H1 (cell line): ENCODE measurements at regions not wholly inside any gene's neighbourhood (a gene's known extent, or its start where the extent isn't known, plus 50 kb on each side); places are given as distances from the start of the nearest gene placed in this dataset.

Source experiments
- CTCF ChIA-PET: fragments of 300-600 bp; sonication (Branson Sonifier 250); formaldehyde crosslinking; loops from one replicate; lab custom pipeline; 2021; ENCODE audit not compliant: partially characterized antibody; lab: Charles Lee
- POLR2A ChIA-PET: fragments of 300-600 bp; sonication (Branson Sonifier 250); formaldehyde crosslinking; loops from one replicate; lab custom pipeline; 2021; ENCODE audit warnings: inconsistent platforms; ENCODE audit not compliant: partially characterized antibody; lab: Charles Lee
- DNase-seq, 2 experiments: peaks; one replicate each; pipeline versions ENCODE4 v3.0.0 to v3.0.0-alpha.2; 2010 to 2022; ENCODE audit warnings: low spot score in 2 of 2, low read depth in 1 of 2, mixed read lengths in 1 of 2
- FAIRE-seq: peaks from 2 replicates; lab custom pipeline; 2011; peaks lifted over from hg19 to GRCh38; lab: Jason Lieb, UNC
- H2AFZ ChIP-seq: 2 replicates; pipeline ENCODE4 v1.8.1; 2012; ENCODE audit warnings: low read length, inconsistent platforms
- H2AK5ac ChIP-seq: 2 replicates; pipeline ENCODE4 v1.6.1; 2013; ENCODE audit warnings: low read depth, low read length
- H2BK120ac ChIP-seq: replicated peaks from 2 replicates; pipeline ENCODE3; 2013; ENCODE audit warnings: low read depth, low read length, inconsistent platforms
- H2BK12ac ChIP-seq: 2 replicates; pipeline ENCODE4 v1.6.1; 2013; ENCODE audit warnings: low read depth, low read length
- H2BK15ac ChIP-seq: 2 replicates; pipeline ENCODE4 v1.6.1; 2013; ENCODE audit warnings: low read length
- H2BK20ac ChIP-seq: 2 replicates; pipeline ENCODE4 v1.6.1; 2013; ENCODE audit warnings: low read length
- H2BK5ac ChIP-seq: 2 replicates; pipeline ENCODE4 v1.6.1; 2013; ENCODE audit warnings: low read depth, low read length
- H3K14ac ChIP-seq: 2 replicates; pipeline ENCODE4 v1.6.1; 2013; ENCODE audit warnings: inconsistent platforms; ENCODE audit not compliant: insufficient read length
- H3K18ac ChIP-seq: 2 replicates; pipeline ENCODE4 v1.6.1; 2013; ENCODE audit warnings: low read length; ENCODE audit errors: extremely low read depth
- H3K23ac ChIP-seq: 2 replicates; pipeline ENCODE4 v1.6.1; 2013; ENCODE audit warnings: inconsistent platforms; ENCODE audit not compliant: insufficient read length
- H3K23me2 ChIP-seq: 2 replicates; pipeline ENCODE4 v1.6.1; 2013; ENCODE audit warnings: low read depth, low read length
- H3K27ac ChIP-seq: 2 replicates; pipeline ENCODE4 v1.6.1; 2011; ENCODE audit warnings: low read depth, low read length, inconsistent platforms
- H3K27me3 ChIP-seq, 4 experiments: replicated peaks in 1 of 4; 1 replicate in 1 of 4; 2 replicates in 3 of 4; pipeline versions ENCODE4 v1.6.1 to v1.8.1; 2011 to 2013; ENCODE audit warnings: low read length in 3 of 4, mild to moderate bottlenecking in 3 of 4, inconsistent platforms in 2 of 4, mixed read lengths in 2 of 4, moderate library complexity in 1 of 4; ENCODE audit not compliant: control insufficient read depth in 3 of 4, insufficient read depth in 3 of 4; ENCODE audit errors: extremely low read depth in 1 of 4
- H3K36me3 ChIP-seq, 4 experiments: 2 replicates each; pipeline versions ENCODE4 v1.6.1 to v1.8.1; 2011 to 2013; ENCODE audit warnings: mild to moderate bottlenecking in 4 of 4, low read length in 3 of 4, moderate library complexity in 2 of 4, control low read depth in 1 of 4, inconsistent platforms in 1 of 4; ENCODE audit not compliant: insufficient read depth in 4 of 4, control insufficient read depth in 2 of 4
- H3K4ac ChIP-seq: replicated peaks from 2 replicates; pipeline ENCODE3; 2013; ENCODE audit warnings: low read length, low read depth, mixed read lengths, inconsistent platforms; ENCODE audit not compliant: insufficient read length
- H3K4me1 ChIP-seq, 4 experiments: replicated peaks in 1 of 4; 1 replicate in 1 of 4; 2 replicates in 3 of 4; pipeline versions ENCODE4 v1.6.1 to v1.8.1; 2011 to 2013; ENCODE audit warnings: low read length in 3 of 4, inconsistent platforms in 2 of 4, mixed read lengths in 1 of 4; ENCODE audit not compliant: insufficient read depth in 4 of 4, control insufficient read depth in 3 of 4
- H3K4me2 ChIP-seq, 2 experiments: 2 replicates each; pipeline versions ENCODE4 v1.6.1 to v1.8.1; 2011 to 2013; ENCODE audit warnings: low read depth in 2 of 2, low read length in 2 of 2, control low read depth in 1 of 2, inconsistent platforms in 1 of 2, mild to moderate bottlenecking in 1 of 2; ENCODE audit not compliant: insufficient read depth in 1 of 2
- H3K4me3 ChIP-seq, 4 experiments: fragments of 200-600, 300-600 bp in 1 of 4; sonication (generic), shearing (Covaris generic), sonication (Bioruptor Twin) in 1 of 4; 2 replicates each; pipeline versions ENCODE4 v1.5.1 to v1.8.1; 2011 to 2016; ENCODE audit warnings: low read length in 4 of 4, low read depth in 3 of 4, control low read depth in 2 of 4, inconsistent platforms in 2 of 4, mild to moderate bottlenecking in 2 of 4, mixed read lengths in 1 of 4, moderate library complexity in 1 of 4; ENCODE audit not compliant: insufficient read depth in 2 of 4; ENCODE audit errors: extremely low read depth in 1 of 4
- H3K56ac ChIP-seq: replicated peaks from 2 replicates; pipeline ENCODE3; 2013; ENCODE audit warnings: low read depth, mild to moderate bottlenecking, mixed read lengths, low read length, inconsistent platforms; ENCODE audit not compliant: insufficient read length
- H3K79me1 ChIP-seq: 2 replicates; pipeline ENCODE4 v1.6.1; 2013; ENCODE audit warnings: low read depth, low read length, control low read depth
- H3K79me2 ChIP-seq, 2 experiments: 2 replicates each; pipeline versions ENCODE4 v1.6.1 to v1.8.1; 2012 to 2013; ENCODE audit warnings: low read length in 2 of 2, mild to moderate bottlenecking in 2 of 2, inconsistent platforms in 1 of 2; ENCODE audit not compliant: insufficient read depth in 2 of 2, control insufficient read depth in 1 of 2
- H3K9ac ChIP-seq, 4 experiments: replicated peaks in 1 of 4; 1 replicate in 1 of 4; 2 replicates in 3 of 4; pipeline versions ENCODE4 v1.6.1 to v1.8.1; 2011 to 2013; ENCODE audit warnings: low read depth in 3 of 4, low read length in 3 of 4, control low read depth in 2 of 4, mild to moderate bottlenecking in 2 of 4, moderate library complexity in 2 of 4, inconsistent platforms in 1 of 4; ENCODE audit errors: extremely low read depth in 1 of 4
- H3K9me3 ChIP-seq, 2 experiments: 2 replicates each; pipeline versions ENCODE4 v1.6.1 to v1.8.1; 2012 to 2013; ENCODE audit warnings: mild to moderate bottlenecking in 2 of 2, moderate library complexity in 2 of 2, control low read depth in 1 of 2, inconsistent platforms in 1 of 2, low read depth in 1 of 2, low read length in 1 of 2, mixed read lengths in 1 of 2; ENCODE audit not compliant: insufficient read depth in 2 of 2
- H4K20me1 ChIP-seq, 2 experiments: replicated peaks in 1 of 2; 2 replicates each; pipeline versions ENCODE3 to v1.8.1; 2011 to 2013; ENCODE audit warnings: inconsistent platforms in 2 of 2, low read length in 2 of 2, mild to moderate bottlenecking in 1 of 2; ENCODE audit not compliant: insufficient read depth in 2 of 2, control insufficient read depth in 1 of 2
- H4K5ac ChIP-seq: 2 replicates; pipeline ENCODE4 v1.6.1; 2013; ENCODE audit warnings: low read length, low read depth, mixed read lengths, inconsistent platforms; ENCODE audit not compliant: insufficient read length
- H4K8ac ChIP-seq: 2 replicates; pipeline ENCODE4 v1.8.0; 2013; ENCODE audit warnings: mild to moderate bottlenecking, moderate library complexity, low read length, inconsistent platforms; ENCODE audit not compliant: insufficient read depth; ENCODE audit errors: extremely low read depth
- H4K91ac ChIP-seq: replicated peaks from 2 replicates; pipeline ENCODE3; 2013; ENCODE audit warnings: low read length, mixed read lengths, inconsistent platforms; ENCODE audit not compliant: insufficient read length
- ASH2L ChIP-seq: fragments of 200-600, 300-600 bp; sonication (generic); IDR thresholded peaks from one replicate; pipeline ENCODE4 v1.7.1; 2017; ENCODE audit warnings: low read length
- GABPA ChIP-seq: IDR thresholded peaks from 2 replicates; pipeline ENCODE4 v1.6.1; 2011; ENCODE audit warnings: mild to moderate bottlenecking, low read length, moderate library complexity, borderline replicate concordance; ENCODE audit not compliant: insufficient read depth
- GTF2F1 ChIP-seq: IDR thresholded peaks from 2 replicates; pipeline ENCODE4 v1.6.1; 2012; ENCODE audit warnings: low read depth, low read length, improper control_type of control experiment, borderline replicate concordance
- KDM4A ChIP-seq: IDR thresholded peaks from one replicate; pipeline ENCODE4 v1.7.1; 2012; ENCODE audit warnings: low read depth, mild to moderate bottlenecking, moderate library complexity, low read length, inconsistent platforms; ENCODE audit not compliant: severe bottlenecking
- POLR2AphosphoS5 ChIP-seq: IDR thresholded peaks from 2 replicates; pipeline ENCODE4 v1.6.1; 2011; ENCODE audit warnings: low read depth, low read length
- POU5F1 ChIP-seq: IDR thresholded peaks from 2 replicates; pipeline ENCODE4 v1.6.1; 2011; ENCODE audit warnings: low read depth, mild to moderate bottlenecking, low read length, moderate library complexity
- RFX5 ChIP-seq: IDR thresholded peaks from 2 replicates; pipeline ENCODE4 v1.6.1; 2011; ENCODE audit warnings: low read depth, low read length, improper control_type of control experiment, borderline replicate concordance
- SAP30 ChIP-seq: fragments of 300-600 bp; sonication (generic); IDR thresholded peaks from 2 replicates; pipeline ENCODE4 v1.7.1; 2012; ENCODE audit warnings: low read length, moderate library complexity, mild to moderate bottlenecking, inconsistent platforms; ENCODE audit not compliant: insufficient read depth, insufficient replicate concordance
- SIRT6 ChIP-seq: IDR thresholded peaks from one replicate; pipeline ENCODE4 v1.7.1; 2012; ENCODE audit warnings: low read length, inconsistent platforms
- TCF12 ChIP-seq: IDR thresholded peaks from 2 replicates; pipeline ENCODE4 v1.6.1; 2011; ENCODE audit warnings: low read depth, mild to moderate bottlenecking, low read length
- TEAD4 ChIP-seq: IDR thresholded peaks from 2 replicates; pipeline ENCODE4 v1.6.1; 2012; ENCODE audit warnings: low read depth, low read length, inconsistent platforms, mixed read lengths
- ZNF274 ChIP-seq: IDR thresholded peaks from 2 replicates; pipeline ENCODE4 v1.7.0; 2012; ENCODE audit warnings: low read length, borderline replicate concordance; ENCODE audit errors: extremely low read depth
- WGBS, 2 experiments: shearing (Covaris generic) in 1 of 2; methylation state at CpG; one replicate each; pipeline versions ENCODE4 v1.1.6 to v1.1.7; 2013 to 2015; ENCODE audit warnings: low lambda C conversion rate in 2 of 2, mixed read lengths in 2 of 2, inconsistent platforms in 1 of 2, low coverage in 1 of 2, missing lambda C conversion rate in 1 of 2; ENCODE audit not compliant: insufficient replicate concordance in 2 of 2, insufficient coverage in 1 of 2, insufficient read length in 1 of 2; ENCODE audit errors: extremely low coverage in 1 of 2, missing lambda C conversion rate in 1 of 2; 5-methylcytosine and 5-hydroxymethylcytosine counted together

DNA sequence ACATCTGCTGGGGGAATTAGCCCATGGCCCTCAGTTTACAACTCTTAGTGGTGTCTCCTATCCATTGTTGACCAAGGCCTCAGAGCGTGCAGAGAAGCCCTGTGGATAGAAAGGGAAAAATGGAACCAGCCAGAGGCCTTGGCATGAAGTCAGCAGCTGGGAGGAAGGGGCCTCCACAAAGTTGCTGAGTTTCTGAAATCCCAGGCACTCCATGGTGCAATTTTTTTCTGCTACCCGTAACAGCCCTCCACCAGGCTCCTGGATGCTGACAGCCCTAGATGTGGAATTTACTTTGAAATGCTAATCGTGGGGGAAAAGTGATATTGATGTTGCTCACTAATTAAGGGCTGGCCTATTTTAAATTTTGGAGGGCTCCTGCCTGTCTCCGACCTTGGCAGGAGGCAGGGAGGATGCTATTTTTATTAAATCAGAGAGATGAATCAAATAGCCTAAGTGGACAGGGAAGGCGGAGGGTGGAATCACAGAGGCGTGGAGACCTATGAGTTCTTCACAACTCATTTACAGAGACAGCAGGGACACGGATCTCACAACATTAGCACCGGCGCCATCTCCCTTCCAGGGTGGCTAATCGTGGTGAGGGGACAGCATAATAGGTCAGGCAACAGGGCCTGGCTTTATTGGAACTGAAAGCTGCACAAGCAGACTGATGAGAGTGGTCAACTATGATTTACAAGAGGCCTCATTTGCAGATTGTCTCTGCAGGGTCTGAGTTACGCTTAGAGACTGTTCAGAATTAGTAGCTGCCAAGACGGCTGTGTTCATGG lies 99.8 kb upstream of the WSCD2 start:
- no peak for DNase-seq
- Histone ChIP-seq H2BK12ac (no peak overlapping the region), H4K91ac (no peak overlapping the region), H3K14ac (no peak overlapping the region), H3K23me2 (no peaks in the 10 kb centered on the region), H2AK5ac (no peak overlapping the region), H2BK120ac (no peak overlapping the region), H3K4me3 (no peak overlapping the region), H3K9me3 (no peaks in the 10 kb centered on the region), H3K23ac (no peak overlapping the region), H3K56ac (no peak overlapping the region), H3K4me1 (peaks cover 0 to 9% (median 4%) of the 10 kb centered on the region in 4 experiments; a peak in 4 of 7 replicates), H4K5ac (no peak overlapping the region), H4K8ac (no peak overlapping the region), H2BK15ac (no peak overlapping the region), H3K36me3 (no peaks in the 10 kb centered on the region), H3K79me2 (no peaks in the 10 kb centered on the region), H3K9ac (no peak overlapping the region), H2BK20ac (no peak overlapping the region), H3K27ac (no peak overlapping the region), H2AFZ (no peak overlapping the region), H4K20me1 (no peaks in the 10 kb centered on the region), H3K4ac (no peak overlapping the region), H3K79me1 (no peaks in the 10 kb centered on the region), H3K4me2 (no peak overlapping the region), H3K18ac (no peak overlapping the region), H3K27me3 (peaks cover 0 to 12% (median 4%) of the 10 kb centered on the region in 4 experiments; a peak in 4 of 7 replicates), H2BK5ac (no peak overlapping the region)
- CTCF ChIA-PET: interaction anchor here (0.7 to 1.5 kb wide), 4 partner anchors 9 to 39 kb away, joined by 3 read pairs; no protein-coding TSS in a partner anchor
- POLR2A ChIA-PET: interaction anchor here (0.5 kb wide), 1 partner anchor 22 kb away, joined by 4 read pairs; no protein-coding TSS in a partner anchor
- 81% methylated on average over 12 of the region's 12 CpGs; no CpG with 5 or more reads in 1 of the 2 experiments for WGBS, 2 experiments
- TF ChIP-seq TCF12: no peak
- TF ChIP-seq RFX5: no peak
- TF ChIP-seq GABPA: no peak
- TF ChIP-seq SAP30: no peak
- no peak for TF ChIP-seq ZNF274
- no peak for TF ChIP-seq GTF2F1
- no peak for TF ChIP-seq TEAD4
- TF ChIP-seq POU5F1: no peak
- TF ChIP-seq KDM4A: no peak
- no peak for TF ChIP-seq ASH2L
- TF ChIP-seq SIRT6: no peak
- no peak for TF ChIP-seq POLR2AphosphoS5
- no peak for FAIRE-seq
